GM12865 (cell line): ENCODE measurements at regions not wholly inside any gene's neighbourhood (a gene's known extent, or its start where the extent isn't known, plus 50 kb on each side); places are given as distances from the start of the nearest gene placed in this dataset.

Experiments
- DNase-seq: peaks from one replicate; pipeline ENCODE4 v3.0.0; 2010; ENCODE audit warnings: low read depth
- H3K4me3 ChIP-seq: 2 replicates; pipeline ENCODE4 v1.5.1; 2011; ENCODE audit warnings: mild to moderate bottlenecking, low read depth, low read length, control low read depth
- TF ChIP-seq, protein P1 (sequence below): IDR thresholded peaks from 2 replicates; pipeline ENCODE4 v1.5.1; 2011; ENCODE audit warnings: low read length, control low read depth, low read depth, inconsistent platforms; ENCODE audit not compliant: insufficient read depth; ENCODE audit errors: missing control alignments

DNA sequence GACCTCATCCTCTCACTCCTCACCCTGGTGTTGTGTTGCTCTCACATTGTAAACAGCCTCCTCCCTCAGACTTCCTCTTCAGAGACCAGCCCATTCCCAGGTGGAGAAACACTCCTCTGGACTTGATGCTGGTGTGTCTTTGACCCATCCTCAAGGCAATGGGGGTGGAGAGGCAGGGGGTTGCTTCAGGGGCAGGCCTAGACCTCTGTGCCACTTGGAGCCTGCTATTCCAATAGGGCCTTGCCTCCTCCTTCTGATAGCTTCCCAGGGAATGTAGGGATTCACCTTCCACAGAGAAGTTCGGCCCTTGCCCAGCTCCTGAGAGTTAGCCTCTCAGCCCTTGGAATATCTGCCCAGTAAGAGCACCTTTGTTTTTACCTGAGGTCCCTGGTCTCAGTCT lies 606.6 kb upstream of the CADM1 start:
- TF ChIP-seq, protein P1, sequence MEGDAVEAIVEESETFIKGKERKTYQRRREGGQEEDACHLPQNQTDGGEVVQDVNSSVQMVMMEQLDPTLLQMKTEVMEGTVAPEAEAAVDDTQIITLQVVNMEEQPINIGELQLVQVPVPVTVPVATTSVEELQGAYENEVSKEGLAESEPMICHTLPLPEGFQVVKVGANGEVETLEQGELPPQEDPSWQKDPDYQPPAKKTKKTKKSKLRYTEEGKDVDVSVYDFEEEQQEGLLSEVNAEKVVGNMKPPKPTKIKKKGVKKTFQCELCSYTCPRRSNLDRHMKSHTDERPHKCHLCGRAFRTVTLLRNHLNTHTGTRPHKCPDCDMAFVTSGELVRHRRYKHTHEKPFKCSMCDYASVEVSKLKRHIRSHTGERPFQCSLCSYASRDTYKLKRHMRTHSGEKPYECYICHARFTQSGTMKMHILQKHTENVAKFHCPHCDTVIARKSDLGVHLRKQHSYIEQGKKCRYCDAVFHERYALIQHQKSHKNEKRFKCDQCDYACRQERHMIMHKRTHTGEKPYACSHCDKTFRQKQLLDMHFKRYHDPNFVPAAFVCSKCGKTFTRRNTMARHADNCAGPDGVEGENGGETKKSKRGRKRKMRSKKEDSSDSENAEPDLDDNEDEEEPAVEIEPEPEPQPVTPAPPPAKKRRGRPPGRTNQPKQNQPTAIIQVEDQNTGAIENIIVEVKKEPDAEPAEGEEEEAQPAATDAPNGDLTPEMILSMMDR: no peak
- no peak overlapping the region for H3K4me3 ChIP-seq
- DNase-seq: no peak

DNA sequence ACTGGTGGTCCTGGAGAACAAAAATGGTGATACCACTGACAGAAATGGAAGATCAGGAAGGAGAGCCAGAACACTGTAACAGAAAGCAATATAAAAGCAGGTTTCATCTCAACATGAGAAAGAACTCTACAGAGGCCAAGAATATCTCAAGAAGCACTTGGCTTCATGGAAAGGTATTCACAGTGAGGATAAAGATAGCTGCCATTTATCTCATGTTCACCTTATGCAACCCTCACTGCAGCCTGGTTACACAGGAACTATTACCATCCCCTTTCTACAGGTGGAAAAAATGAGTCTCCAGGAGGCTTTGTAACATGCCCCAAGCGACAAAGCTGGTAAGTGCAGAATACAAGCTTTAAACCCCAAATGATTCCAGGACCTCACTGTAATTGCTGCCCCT lies 606.1 kb upstream of the CADM1 start:
- no peak overlapping the region for H3K4me3 ChIP-seq
- TF ChIP-seq, protein P1: no peak
- no peak for DNase-seq

DNA sequence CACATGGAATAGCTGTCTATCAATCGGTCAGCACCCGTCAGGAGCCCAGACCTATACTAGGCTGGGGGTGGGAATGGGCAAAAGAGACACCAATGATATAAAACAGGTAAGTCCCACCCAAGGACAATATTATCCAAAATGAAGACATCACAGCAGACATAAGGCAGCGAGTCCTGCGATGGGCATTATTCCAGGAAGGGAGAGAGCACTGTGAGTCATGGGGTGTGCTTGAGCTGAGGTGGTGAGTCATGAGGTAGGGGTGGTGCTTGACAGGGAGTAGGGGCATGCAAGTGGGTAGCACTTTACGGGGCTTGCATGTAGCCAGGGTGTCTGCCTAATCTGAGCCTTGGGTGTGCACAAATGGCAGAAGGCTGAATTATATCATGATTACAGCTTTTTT lies 605.0 kb upstream of the CADM1 start:
- TF ChIP-seq, protein P1: no peak
- no peak for DNase-seq
- H3K4me3 ChIP-seq: no peak overlapping the region

DNA sequence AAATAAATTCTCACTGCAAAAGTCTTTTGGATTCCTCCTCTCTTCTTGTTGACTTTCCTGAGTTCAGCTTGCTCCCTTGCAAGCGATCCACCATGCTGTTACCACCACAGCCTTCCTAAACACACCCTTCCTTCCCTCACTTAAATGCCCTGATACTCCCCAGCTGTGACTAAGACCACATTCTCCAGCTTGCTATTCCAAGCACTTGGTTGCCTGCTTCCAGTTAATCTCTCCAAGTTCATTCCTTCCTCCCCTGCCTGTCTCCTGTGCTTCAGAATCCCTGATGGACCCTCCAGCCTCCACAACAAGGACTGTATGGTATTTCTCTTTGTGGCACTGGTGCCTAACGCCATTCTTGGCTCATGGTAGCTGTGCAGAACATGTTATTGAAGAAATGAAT lies 603.9 kb upstream of the CADM1 start:
- TF ChIP-seq, protein P1: no peak
- no peak for DNase-seq
- H3K4me3 ChIP-seq: no peak overlapping the region

DNA sequence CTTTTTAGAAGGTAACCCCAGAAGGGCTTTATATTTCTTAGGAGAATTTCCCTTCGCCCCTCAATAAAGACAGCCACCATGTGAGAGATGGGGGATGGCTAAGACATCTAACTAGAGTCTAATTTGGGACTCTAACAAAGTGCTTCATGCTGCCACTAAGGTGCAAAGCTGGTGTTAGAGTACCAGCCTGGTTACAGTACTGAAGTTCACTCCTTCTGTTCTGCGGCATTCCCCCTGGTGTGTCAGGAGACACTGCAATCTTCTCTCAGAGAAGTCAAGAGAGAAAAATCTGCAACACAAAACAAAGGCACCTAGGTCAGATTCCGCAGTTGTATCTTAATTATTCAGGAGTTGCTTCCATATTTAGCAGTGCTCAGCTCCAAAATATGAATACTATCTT lies 603.0 kb upstream of the CADM1 start:
- no peak for DNase-seq
- H3K4me3 ChIP-seq: no peak overlapping the region
- TF ChIP-seq, protein P1: no peak

DNA sequence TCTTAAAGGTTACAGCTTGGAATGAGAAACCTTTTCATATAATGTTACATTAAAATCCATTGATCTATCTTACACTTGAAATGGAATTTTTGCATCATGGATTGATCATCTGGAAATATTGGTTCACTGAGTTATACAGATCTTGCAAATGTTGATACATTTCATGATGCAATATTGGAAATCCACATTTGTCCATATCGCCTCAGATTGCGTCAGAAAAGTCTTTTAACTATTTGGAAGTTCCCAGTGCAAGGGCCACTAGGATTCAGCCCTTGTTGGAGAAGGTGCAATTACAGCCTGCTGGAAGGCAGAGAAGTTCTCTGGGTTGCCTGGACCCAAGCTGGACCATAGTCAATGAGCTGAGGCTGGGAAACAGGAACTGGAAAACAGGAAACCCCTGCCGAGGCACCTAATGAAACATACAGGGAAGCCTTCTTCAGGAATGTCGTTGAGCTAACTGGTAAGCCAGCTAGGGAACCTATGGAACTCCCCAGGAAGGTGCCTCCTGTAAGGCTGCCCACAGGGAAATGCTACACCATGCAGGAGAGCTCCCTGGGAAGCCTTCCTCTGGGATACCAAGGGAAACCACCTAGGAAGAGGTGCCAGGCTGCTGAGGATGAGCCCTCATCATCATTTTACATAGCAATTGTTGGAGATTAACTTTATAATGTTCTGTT lies 600.4 kb upstream of the CADM1 start:
- no peak overlapping the region for H3K4me3 ChIP-seq
- DNase-seq: no peak
- TF ChIP-seq, protein P1: no peak

DNA sequence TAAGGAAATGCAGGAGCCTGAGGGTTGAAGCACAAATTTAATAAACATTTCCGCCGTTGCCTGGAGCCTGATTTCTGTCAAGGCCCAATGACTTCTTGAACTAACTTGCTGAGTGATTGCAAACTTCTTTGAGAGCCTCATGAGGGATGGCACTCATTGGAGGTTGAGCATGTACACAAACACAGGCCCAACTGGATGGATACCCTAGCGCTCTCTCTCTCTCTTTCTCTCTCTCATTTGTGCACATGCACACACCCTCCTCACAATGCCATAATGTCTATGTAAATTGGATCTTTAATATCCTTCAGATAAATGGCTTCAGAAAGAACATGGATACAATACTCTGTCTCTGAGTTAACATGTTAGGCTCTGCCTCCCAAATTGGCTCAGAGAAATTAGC lies 597.7 kb upstream of the CADM1 start:
- TF ChIP-seq, protein P1: no peak
- no peak overlapping the region for H3K4me3 ChIP-seq
- no peak for DNase-seq
